Activated CD4-positive, alpha-beta T cell treated with anti-CD3 and anti-CD28 coated beads, Interleukin-2, Interleukin-4, amounts not matched to agents 100 ng/mL and 50 ng/mL, durations not matched to agents 16 hours and 8 hours (primary cell): ENCODE measurements at regions not wholly inside any gene's neighbourhood (a gene's known extent, or its start where the extent isn't known, plus 50 kb on each side); places are given as distances from the start of the nearest gene placed in this dataset.

Source experiments
- DNase-seq: peaks from one replicate; pipeline ENCODE4 v3.0.0-alpha.2; 2020; ENCODE audit warnings: low spot score

DNA sequence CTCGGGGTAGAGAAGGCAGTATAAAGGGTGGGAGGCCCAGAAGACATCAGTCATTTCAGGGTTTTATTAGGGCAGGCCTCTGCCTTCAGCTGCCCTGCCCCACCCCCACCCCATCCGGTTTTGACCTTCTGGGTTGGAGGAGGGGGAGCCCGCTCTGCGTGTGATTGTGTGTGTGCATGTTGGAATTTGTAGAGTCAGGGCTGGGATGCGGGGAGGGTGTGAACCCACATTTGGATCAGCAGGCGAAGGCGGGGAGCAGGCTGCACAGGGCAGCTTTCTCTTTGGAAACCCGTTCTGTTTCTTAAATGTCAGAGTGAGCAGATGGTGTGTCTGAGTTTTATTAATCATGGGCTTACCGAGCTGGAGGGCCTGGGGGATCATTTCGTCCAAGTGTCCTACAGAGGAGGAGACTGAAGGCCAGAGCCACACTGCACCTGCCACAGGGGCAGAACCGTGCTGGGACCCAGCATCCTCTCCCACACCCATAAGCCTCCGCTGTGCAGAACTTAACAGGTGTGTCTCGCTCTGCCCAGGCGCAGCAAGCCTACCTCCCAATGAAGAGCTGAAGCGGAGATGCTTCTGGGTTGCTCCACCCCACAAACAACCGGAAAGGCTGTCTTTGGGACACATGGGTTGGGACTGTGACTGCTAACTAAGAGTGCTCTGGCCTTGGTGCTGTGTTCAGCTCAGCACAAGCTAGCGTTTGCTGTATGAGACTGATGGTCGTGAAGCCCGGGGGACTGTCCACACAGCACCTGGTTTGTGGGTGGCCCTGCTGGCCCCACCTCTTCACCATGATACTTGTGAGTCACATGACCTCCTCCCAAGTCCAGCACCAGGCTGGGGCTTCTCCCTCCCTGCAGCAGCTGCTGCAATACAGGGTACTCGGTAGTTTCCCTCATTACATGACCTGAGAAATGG lies 70.9 kb upstream of the GSE1 start:
- DNase-seq: no peak

DNA sequence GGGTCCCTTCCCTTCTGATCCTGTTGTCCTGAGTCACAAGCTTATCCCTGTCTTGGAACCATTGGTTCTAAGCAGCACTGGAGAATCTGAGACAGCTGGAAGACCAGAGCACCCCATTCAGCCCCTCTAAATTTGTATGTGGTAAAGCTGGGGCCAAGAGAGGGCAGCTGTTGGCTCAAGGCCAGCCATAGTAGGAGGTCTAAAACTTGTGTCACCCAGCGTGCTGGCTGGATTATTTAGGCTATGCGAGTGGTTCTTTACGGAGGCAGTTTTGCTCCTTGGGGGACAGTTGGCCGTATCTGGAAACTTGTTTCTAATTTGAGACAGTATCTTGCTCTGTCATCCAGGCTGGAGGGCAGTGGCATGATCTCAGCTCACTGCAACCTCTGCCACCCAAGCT lies 69.6 kb upstream of the GSE1 start:
- DNase-seq: no peak

DNA sequence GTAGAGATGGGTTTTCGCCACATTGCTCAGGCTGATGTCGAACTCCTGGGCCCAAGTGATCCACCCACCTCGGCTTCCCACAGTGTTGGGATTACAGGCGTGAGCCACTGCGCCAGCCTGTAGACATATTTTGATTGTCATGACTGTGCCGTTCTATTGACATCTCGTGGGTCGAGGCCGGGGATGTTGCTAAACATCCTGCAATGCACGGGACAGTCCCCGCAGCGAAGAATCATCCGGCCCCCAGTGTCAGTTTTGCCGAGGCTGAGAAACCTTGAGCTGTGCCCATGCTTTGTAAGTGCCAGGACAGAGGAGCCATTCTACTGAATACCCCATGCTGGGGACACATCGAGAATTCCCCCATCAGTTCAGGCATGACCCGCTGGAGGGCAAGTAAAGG lies 69.1 kb upstream of the GSE1 start:
- DNase-seq: no peak

DNA sequence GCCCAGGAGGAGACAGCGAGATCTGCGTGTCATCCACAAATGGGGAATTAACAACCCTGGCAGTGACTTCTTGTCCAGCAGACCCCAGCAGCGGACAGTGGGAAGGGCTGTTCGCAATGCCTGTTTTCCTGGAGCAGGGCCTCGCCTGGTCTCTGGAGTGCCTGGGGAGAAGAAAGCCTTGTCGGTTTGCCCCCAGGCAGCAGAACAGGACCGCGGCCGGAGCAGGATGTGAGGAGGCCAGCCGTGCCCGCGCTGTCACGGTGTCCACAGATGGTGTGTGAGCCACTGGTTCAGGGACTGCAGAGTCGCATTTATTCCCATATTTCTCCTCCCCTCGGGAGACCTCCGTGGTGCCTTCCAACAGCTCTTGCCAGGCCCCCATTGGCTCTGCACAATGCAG lies 68.5 kb upstream of the GSE1 start:
- DNase-seq: no peak

DNA sequence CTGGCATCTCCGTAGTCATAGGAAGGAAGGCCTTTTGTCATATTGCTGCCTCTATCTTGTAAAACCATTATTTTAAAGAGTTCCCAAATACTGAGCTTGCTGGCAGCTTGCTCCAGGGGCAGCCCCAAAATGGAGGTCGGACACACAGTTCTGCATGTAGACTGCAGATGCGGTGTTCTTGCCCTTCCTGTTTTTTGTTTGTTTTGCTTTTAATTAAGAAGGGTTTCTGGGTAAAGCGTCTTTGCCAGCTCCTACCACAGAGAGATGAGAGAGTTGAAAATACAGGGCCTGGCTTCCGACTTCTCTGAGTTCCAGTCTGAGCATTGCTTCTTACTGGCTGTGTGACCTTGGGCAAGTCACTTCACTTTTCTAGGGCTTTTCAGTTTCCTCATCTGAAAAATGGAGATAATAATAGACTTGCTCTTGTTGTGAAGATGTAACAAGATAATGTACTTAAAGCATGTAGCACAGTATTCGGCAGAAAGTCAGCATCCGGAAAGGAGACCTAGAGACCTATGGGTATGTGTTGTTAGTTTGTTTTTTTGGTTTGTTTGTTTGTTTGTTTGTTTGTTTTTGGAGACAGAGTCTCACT lies 67.8 kb upstream of the GSE1 start:
- DNase-seq: no peak

DNA sequence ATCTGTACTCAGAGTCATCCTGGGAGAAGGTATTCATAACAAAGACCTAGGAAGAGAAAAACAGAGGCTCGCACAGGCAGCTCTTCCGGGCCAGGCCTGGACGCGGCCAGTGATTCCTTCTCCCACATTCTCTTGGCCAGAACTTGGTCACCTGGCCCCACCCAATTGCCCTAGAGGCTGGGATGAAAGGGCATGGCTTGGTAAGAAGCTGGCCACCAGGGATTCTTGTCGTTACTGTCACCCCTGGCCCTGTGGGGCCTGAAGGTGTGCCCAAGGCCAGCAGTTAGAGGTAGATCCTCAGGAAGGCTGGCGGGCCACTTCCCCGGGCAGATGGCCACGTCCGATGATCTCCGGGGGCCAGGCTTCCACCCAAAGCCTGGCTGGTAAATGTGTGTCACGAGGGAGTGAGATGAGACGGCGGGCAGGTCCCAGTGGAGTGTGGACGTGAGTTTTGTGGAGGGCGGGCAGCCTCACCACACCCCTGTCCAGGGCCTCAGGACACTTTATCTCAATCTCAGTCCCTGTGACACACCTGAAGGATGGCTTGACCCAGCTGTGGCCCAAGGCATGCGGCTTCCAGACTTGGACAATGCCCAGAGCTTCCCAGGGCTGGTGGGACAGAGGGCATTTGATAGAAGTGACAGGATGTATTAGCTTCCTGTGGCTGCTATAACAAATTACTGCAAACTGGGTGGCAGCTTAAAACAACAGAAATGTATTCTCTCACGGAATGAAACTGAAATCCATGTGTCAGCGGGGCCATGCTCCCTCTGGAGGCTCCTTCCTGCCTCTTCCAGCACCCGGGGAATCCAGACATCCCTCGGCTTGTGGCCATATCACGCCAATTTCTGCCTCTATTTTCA lies 66.3 kb upstream of the GSE1 start:
- DNase-seq: no peak

DNA sequence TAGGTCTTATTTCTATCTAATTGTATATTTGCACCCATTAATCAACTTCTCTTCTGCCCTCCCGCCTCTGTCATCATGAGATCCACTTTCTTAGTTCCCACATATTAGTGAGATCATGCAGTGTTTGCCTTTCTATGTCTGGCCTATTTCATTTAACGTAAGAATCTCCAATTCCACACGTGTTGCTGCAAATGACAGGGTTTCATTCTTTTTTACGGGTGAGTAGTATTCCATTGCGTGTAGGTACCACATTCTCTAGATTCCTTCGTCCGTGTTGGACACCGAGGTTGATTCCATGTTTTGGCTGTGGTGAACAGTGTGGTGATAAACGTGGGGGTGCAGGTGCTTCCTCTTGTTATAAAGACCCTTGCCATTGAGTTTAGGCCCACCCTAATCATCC lies 64.7 kb upstream of the GSE1 start:
- DNase-seq: no peak

DNA sequence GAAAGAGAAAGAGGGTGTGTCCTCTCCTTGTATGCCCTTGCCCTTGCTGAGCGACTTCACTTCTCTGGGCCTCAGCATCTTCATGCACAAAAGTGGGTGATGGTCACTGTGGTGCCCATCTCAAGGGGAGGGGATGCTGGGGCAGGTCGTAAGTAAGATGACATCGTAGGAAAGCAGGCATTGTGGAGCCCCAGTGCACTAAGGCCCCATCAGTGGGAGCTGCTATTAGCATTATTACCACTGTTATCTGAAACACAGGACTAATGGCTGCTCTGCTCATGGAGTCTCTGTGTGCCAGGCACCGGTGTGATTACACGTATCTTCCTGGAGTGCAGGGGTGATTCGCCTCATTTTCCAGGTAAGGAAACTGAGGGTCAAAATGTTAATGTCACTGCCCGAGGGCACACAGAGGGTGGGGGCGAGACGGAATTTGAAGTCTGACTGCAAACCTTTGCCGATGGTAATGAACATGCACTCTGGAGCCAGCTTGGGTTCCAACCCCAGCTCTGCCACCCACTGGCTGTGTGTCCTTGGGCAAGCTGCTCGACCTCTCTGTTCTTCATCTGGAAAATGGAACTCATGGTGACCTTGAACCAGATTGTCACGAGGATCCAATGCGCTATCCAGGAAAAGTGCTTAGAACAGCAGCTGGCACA lies 63.2 kb upstream of the GSE1 start:
- no peak for DNase-seq

DNA sequence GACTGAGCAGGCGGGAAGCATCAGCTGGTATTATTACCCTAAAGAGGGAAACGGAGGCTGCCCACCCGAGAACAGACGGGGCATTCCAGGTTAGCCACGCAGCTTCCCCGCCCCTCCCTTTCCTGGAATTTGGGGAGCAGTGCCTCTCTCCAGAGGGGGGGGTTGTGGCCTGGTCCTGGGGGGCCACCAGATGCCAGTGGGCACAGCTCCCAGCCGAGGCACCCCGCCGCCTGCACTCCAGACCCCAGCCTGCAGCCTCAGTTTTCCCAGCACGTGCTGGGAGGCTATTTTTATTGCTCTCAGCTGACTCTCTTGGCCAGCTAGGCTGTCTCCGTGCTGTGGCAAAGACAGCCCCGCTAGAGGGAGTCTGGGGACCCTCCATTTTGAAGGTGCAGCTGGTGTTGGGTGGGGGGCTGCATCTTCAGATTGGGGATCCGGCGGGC lies 62.7 kb upstream of the GSE1 start:
- DNase-seq: no peak

DNA sequence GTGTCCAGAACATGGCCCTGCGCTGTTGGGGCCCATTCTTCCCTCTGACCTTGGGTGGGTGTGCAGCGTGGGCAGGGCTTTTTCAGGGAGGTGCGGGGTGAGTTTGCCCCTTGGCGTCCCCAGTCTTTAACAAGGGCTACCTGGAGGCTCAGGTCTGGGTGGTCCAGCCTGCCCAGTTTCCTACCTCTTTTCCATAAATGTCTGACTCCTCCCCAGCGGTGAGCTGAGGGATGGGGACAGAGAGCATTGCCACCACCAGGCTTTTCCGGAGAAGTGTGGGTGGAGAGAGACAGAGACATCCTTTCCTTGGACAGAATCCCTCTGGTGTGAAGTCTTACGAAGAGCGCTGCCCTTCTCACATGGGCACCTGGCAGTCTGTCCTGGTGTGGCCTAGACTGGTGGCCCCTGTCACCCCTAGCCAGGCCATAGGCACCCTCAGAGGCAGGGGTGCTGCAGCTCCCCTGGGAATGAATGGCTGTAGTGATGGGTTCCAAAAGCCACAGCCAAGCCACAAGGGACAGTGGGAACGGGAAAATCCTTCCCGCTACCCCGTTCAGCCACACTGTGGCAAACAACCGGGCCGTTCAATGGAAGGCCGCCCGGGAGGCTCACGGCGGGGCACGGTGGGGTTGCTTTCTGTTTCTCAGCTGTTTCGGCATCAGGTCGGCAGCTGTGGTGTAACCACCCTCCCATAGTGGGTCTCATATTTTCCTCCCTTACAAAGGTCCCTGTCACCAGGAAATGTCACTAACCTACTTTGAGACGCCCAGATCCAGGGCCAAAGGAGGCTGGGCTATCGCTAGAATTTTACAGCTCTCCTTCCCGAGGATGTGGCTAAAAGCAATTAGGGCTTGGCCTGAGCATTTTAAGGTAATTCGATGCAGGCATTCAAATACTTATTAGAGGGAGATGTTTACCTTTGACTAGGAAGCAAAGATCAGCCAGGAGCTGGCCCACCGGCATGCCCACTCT lies 61.9 kb upstream of the GSE1 start:
- no peak for DNase-seq

DNA sequence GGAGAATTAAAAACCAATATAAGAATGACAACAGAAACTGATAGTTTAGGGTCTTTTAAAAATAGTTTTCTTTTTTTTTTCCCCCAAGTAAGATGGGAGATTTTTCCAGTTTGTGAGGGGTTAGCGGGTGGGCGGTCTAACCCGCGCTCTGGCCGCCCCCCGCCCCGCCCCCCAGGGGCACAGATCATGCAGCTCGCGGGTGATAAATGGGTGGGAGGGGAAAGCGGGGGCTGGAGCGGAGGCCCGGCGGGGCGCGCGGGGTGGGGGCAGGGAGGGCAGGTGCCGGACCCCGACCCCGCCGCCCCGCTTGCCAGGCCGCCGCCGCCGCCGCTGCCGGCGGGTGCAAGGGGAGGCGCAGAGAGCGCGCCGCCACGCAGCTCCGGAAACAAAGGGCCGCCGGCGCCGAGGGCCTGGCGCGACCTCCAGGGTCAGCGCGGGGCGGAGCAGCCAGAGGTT lies 60.1 kb upstream of the GSE1 start:
- no peak for DNase-seq

DNA sequence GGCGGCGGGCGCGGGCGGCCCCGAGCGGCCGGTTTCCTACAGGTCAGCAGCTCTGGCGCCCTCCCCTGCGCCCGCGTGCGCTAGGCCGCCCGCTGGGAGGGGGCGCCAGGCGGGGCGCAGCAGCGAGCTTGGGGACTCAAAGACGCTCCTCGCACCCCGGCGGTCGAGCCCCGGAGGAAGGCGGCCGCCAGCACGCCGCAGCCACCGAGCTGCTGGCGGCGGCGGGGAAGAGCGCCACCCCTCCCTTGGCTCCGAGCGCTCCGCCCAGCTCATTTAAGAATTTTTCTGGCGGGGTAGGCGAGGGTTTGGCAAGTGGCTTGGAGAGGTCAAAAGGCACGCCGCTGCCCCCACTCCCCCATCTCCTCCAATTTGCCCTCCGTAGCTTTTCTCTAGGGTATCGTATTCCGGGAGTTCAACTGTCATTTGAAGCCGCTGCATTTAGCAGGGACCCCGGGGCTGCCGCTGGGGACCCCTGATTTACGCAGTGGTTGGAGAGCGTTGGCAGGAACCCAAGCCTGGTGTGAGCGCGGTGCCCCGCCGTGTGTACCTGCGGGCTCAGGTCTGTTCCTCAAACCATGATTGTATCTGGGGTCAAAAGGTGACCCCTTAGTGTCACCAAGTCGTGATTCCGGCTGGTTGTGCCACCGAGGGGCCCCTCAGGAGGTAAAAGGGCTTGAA lies 59.5 kb upstream of the GSE1 start:
- peak; percentile 50 for DNase-seq

DNA sequence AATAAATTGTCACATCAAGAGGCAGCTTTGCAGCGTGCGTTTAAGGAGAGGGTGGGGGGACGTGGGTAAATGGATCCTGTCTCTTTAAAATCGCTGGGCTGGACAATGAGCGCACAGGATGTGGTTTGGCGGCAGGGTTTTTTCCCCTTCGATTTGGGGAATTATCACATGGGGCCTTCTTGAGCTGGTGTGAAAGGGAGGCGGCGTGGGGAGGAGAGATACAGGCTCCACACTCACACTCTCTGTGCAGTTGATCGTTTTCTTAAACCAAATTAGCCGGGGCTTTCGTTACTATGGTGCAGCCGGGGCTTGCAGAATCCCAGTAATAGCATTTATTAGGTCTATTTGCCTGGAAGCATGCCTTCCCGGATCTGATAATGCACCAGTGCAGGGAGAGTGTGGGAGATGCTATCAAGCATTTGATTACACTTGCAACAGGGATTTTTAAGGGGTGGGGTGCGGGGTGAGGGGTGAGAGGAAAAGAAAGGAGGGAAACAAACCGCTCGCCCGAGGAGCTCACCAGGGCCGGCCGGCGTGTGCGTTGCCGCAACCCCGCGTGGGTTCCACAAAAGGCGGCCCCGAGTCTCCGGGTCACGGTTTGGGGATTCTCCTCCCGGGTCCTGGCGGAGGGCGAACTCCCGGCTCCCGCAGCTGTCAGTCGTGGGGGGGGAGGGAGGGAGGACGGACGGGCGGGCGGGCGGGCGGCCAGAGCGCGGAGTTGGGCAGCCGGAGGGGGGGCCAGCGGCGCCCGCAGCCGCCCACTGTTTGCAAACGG lies 58.8 kb upstream of the GSE1 start:
- peak; percentile 88 for DNase-seq

DNA sequence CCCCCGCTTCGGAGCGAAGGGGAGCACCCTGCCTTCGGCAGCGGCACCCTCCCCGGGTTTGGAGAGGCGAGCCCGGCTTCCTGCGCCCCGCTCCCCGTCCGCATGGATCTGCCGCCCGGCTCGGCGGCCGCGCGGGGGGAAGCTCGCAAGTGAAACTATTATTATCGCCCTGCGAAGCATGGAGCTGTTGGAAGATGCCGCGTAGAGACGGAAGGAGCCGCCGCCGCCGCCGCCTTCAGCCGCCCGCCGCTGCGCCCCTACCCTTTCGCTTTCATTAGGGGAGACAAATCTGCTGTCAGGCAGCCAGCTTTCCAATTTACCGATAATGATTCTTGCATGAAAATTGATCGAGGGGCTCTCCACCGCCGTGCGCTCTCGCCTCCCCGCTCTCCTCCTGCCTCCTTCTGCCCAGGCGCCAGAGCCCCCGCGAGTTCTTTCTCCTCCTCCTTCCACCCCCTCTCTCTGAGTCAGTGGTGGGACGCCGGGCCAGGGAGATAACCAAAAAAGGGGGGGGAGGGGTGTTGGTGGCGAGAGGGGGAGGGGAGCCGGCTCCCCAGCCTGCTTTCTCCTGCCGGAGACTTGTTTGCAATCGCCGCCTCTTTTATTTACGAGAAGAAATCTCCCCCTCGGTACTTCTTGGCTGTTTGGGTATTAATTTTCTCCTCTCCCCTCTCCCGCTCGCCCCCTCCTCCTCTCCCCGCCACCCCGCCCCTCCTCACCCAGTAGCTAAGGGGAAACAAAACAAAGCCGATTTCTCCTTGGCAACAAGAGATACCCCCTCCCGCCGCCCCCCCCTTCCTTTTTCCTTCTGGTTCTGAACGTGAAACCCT lies 58.0 kb upstream of the GSE1 start:
- DNase-seq: peak; percentile 56

DNA sequence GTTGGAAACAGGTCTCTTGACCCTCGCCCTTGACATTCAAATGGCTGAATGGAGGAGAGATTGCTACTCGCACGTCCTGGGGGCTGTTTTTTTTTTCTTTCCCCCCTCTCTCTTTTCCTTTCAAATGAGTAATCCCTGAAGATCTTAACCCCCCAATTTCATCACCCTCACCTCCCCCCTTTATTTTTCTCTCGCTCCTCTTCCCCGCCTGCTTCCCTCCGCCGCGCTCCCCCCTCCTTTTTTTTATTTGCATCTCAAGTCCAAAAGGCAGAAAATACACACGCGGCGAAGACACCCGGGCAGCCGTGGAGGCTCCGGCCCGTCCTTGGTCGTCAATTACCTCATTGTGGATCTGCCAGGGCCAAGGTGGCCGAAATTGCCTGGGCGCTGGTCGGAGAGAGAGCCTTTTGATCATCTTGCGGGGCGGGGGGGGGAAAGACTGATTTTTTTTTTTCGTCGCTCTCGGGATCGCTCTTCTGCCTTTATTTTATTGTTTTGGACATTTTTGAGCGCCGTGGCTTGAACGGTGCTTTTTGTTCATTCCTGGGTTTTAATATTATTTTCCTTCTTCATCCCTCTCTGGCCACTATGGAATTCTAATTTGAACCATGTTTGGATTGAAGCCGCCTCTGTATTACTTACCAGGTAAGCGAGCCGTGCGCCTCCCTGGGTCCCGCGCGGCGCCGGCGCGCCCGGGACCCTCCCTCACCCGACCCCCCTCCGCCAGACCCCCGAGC lies 57.2 kb upstream of the GSE1 start:
- no peak for DNase-seq

DNA sequence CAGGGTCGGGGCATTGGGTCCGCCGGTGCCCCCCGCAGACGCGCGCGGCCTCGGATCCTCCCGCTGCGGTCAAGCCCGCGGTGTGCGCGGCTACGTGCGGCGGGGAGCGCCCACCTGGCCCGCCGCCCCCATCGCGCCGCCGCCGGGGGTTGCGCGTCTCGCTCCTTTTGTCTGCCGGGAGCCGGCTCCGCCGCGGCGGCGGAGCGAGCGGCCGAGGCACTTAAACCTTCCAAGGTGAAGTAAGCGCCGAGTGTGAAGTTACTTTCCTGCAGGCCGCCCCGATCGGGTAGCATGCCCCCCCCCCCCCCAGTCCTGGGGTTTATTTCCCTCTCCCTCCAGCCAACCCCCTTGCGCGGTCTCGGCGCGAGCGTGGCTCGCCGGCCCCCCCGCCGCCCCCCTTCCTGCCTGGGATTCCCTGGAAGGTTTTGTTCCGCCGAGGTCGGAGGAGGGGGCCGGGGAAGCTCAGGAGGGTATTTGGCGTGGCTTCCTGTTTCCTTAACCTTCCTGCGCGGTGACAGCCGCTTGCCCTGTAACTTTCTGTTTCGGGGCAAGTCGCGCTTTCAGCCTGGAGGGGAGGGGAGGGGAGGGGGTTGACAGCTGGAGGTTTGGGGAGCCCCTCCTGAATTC lies 56.6 kb upstream of the GSE1 start:
- peak; percentile 48 for DNase-seq
